BLaER1 (cell line): ENCODE measurements at regions not wholly inside any gene's neighbourhood (a gene's known extent, or its start where the extent isn't known, plus 50 kb on each side); places are given as distances from the start of the nearest gene placed in this dataset.

Experiments used
- H3K27ac ChIP-seq: shearing (Covaris generic); formaldehyde crosslinking; 2 replicates; pipeline ENCODE4 v1.8.1; 2022
- H3K27me3 ChIP-seq: shearing (Covaris generic); formaldehyde crosslinking; 2 replicates; pipeline ENCODE4 v1.8.1; 2022
- H3K36me3 ChIP-seq: shearing (Covaris generic); formaldehyde crosslinking; 2 replicates; pipeline ENCODE4 v1.8.1; 2022
- H3K4me1 ChIP-seq: shearing (Covaris generic); formaldehyde crosslinking; 2 replicates; pipeline ENCODE4 v1.8.1; 2022
- H3K4me2 ChIP-seq: shearing (Covaris generic); formaldehyde crosslinking; 2 replicates; pipeline ENCODE4 v1.8.1; 2022
- H3K4me3 ChIP-seq: shearing (Covaris generic); formaldehyde crosslinking; 2 replicates; pipeline ENCODE4 v1.8.1; 2022
- H3K9ac ChIP-seq: shearing (Covaris generic); formaldehyde crosslinking; 2 replicates; pipeline ENCODE4 v1.8.1; 2022
- H3K9me3 ChIP-seq: shearing (Covaris generic); formaldehyde crosslinking; 2 replicates; pipeline ENCODE4 v1.8.1; 2022
- H4K20me1 ChIP-seq: shearing (Covaris generic); formaldehyde crosslinking; 2 replicates; pipeline ENCODE4 v1.8.1; 2022
- Cebpa-rat ChIP-seq: shearing (Covaris generic); IDR thresholded peaks from 2 replicates; pipeline ENCODE4 v1.8.1; 2022

DNA sequence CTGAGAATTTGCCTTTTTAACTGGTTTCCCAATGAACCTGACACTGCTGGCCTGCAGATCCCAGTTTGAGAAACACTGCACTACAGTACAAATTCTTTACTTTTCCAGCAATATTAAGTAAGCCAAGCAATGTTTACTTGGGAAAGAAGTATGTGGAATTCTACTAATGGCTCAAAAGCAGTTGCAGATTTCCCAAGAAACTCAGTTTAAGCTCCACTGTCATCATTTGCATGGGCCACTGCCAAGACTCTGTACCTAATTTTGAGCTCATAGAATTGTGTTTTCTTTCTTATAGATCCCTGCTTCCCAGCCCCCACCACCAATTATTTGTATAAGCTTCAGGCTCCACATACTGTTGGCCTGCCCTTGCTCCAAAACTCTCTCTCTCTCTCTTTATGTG, 676.1 kb downstream of the RNF144A start:
- H3K27me3 ChIP-seq: no peaks in the 10 kb centered on the region
- no peak for TF ChIP-seq Cebpa-rat

GRCh38 chr2:7594211-7594610, 677.0 kb downstream of the RNF144A start:
- H4K20me1 ChIP-seq: no peaks in the 10 kb centered on the region
- H3K4me1 ChIP-seq: peaks cover 7% of the 10 kb centered on the region
- no peak for TF ChIP-seq Cebpa-rat
- no peak overlapping the region for H3K4me2 ChIP-seq
- H3K27ac ChIP-seq: no peak overlapping the region
- no peaks in the 10 kb centered on the region for H3K36me3 ChIP-seq
- H3K4me3 ChIP-seq: no peak overlapping the region
- H3K9ac ChIP-seq: no peak overlapping the region
- no peaks in the 10 kb centered on the region for H3K9me3 ChIP-seq
- H3K27me3 ChIP-seq: no peaks in the 10 kb centered on the region

More for the DNA sequence above, 676.1 kb downstream of the RNF144A start:
- Histone ChIP-seq H3K9me3 (no peaks in the 10 kb centered on the region), H3K4me1 (peaks cover 7% of the 10 kb centered on the region), H3K4me3 (no peak overlapping the region), H3K27ac (no peak overlapping the region), H3K4me2 (no peak overlapping the region), H3K36me3 (no peaks in the 10 kb centered on the region), H3K9ac (no peak overlapping the region), H4K20me1 (no peaks in the 10 kb centered on the region)

- H3K9ac ChIP-seq: no peak overlapping the region
- no peaks in the 10 kb centered on the region for H4K20me1 ChIP-seq
- no peak overlapping the region for H3K27ac ChIP-seq
- no peaks in the 10 kb centered on the region for H3K9me3 ChIP-seq
- no peak overlapping the region for H3K4me3 ChIP-seq
- peak overlapping the region; percentile 13; the same call in 1 of the 2 replicates for H3K4me2 ChIP-seq
- TF ChIP-seq Cebpa-rat: no peak
- no peaks in the 10 kb centered on the region for H3K36me3 ChIP-seq
- H3K27me3 ChIP-seq: no peaks in the 10 kb centered on the region
- peaks cover 7% of the 10 kb centered on the region for H3K4me1 ChIP-seq
Observed at GRCh38 chr2:7595206-7595605, 678.0 kb downstream of the RNF144A start.

GRCh38 chr2:7598402-7598801, 681.2 kb downstream of the RNF144A start:
- no peaks in the 10 kb centered on the region for H3K36me3 ChIP-seq
- no peak overlapping the region for H3K4me2 ChIP-seq
- H3K4me1 ChIP-seq: peaks cover 7% of the 10 kb centered on the region

GRCh38 chr2:7599462-7600258, 682.4 kb downstream of the RNF144A start:
- Histone ChIP-seq H3K4me1 (peaks cover 7% of the 10 kb centered on the region), H3K9ac (no peak overlapping the region), H3K9me3 (no peaks in the 10 kb centered on the region), H4K20me1 (no peaks in the 10 kb centered on the region), H3K27ac (no peak overlapping the region), H3K27me3 (no peaks in the 10 kb centered on the region), H3K36me3 (no peaks in the 10 kb centered on the region), H3K4me3 (no peak overlapping the region), H3K4me2 (no peak overlapping the region)
- no peak for TF ChIP-seq Cebpa-rat

More at GRCh38 chr2:7598402-7598801, 681.2 kb downstream of the RNF144A start:
- Histone ChIP-seq H3K9ac (no peak overlapping the region), H3K9me3 (no peaks in the 10 kb centered on the region), H3K27me3 (no peaks in the 10 kb centered on the region), H4K20me1 (no peaks in the 10 kb centered on the region), H3K4me3 (no peak overlapping the region), H3K27ac (no peak overlapping the region)
- TF ChIP-seq Cebpa-rat: no peak

- Histone ChIP-seq H3K27me3 (no peaks in the 10 kb centered on the region), H3K9me3 (no peaks in the 10 kb centered on the region), H3K36me3 (no peaks in the 10 kb centered on the region), H3K4me3 (no peak overlapping the region), H3K27ac (no peak overlapping the region), H3K9ac (no peak overlapping the region), H4K20me1 (no peaks in the 10 kb centered on the region), H3K4me2 (no peak overlapping the region), H3K4me1 (no peaks in the 10 kb centered on the region; the same call in 1 of the 2 replicates)
- no peak for TF ChIP-seq Cebpa-rat
Observed at GRCh38 chr2:7601990-7602389, 684.8 kb downstream of the RNF144A start.

- no peak overlapping the region for H3K9ac ChIP-seq
- H3K36me3 ChIP-seq: no peaks in the 10 kb centered on the region
- no peak for TF ChIP-seq Cebpa-rat
- H3K27me3 ChIP-seq: no peaks in the 10 kb centered on the region
- H3K4me2 ChIP-seq: no peak overlapping the region
- peaks cover 6% of the 10 kb centered on the region for H3K4me1 ChIP-seq
- H3K4me3 ChIP-seq: no peak overlapping the region
- H3K9me3 ChIP-seq: no peaks in the 10 kb centered on the region
- H4K20me1 ChIP-seq: no peaks in the 10 kb centered on the region
- no peak overlapping the region for H3K27ac ChIP-seq
Observed at GRCh38 chr2:7604456-7604855, 687.2 kb downstream of the RNF144A start.

GRCh38 chr2:7607441-7608173, 690.4 kb downstream of the RNF144A start:
- Histone ChIP-seq H3K4me3 (no peak overlapping the region), H3K4me2 (no peak overlapping the region), H4K20me1 (no peaks in the 10 kb centered on the region), H3K36me3 (no peaks in the 10 kb centered on the region), H3K9ac (no peak overlapping the region), H3K27me3 (no peaks in the 10 kb centered on the region), H3K9me3 (no peaks in the 10 kb centered on the region), H3K27ac (no peak overlapping the region), H3K4me1 (peaks cover 11% of the 10 kb centered on the region)
- TF ChIP-seq Cebpa-rat: no peak

DNA sequence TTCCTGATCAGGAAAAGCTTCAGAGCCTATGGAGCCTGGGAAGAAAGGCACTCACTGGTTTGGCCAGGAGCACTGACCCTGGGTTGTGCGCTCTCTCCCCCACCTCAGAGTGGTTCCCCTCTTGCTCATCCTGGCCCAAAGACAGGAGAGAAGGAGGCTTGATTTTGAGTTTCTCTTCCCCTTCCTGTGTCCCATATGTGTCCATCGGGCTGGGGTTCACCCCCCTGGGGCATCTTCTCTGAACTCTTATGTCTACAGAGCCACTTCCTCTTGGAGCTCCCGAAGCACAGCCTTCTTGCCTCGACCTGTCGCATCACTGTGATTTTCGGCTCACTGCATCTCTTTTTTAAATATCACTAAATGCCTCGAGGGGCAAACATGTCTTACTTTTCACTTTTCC, 692.3 kb downstream of the RNF144A start:
- no peaks in the 10 kb centered on the region for H3K36me3 ChIP-seq
- H3K4me2 ChIP-seq: peak overlapping the region; percentile 51
- H3K27me3 ChIP-seq: no peaks in the 10 kb centered on the region
- no peak for TF ChIP-seq Cebpa-rat
- H3K9ac ChIP-seq: no peak overlapping the region
- peaks cover 11% of the 10 kb centered on the region for H3K4me1 ChIP-seq
- H3K9me3 ChIP-seq: no peaks in the 10 kb centered on the region
- no peak overlapping the region for H3K27ac ChIP-seq
- no peaks in the 10 kb centered on the region for H4K20me1 ChIP-seq
- H3K4me3 ChIP-seq: no peak overlapping the region

- Histone ChIP-seq H3K9me3 (no peaks in the 10 kb centered on the region), H3K4me2 (peak overlapping the region; percentile 51), H3K4me1 (peaks cover 11% of the 10 kb centered on the region), H3K4me3 (no peak overlapping the region), H3K27ac (no peak overlapping the region), H3K27me3 (no peaks in the 10 kb centered on the region), H3K9ac (no peak overlapping the region), H4K20me1 (no peaks in the 10 kb centered on the region), H3K36me3 (no peaks in the 10 kb centered on the region)
- no peak for TF ChIP-seq Cebpa-rat
Observed at GRCh38 chr2:7609974-7610373, 692.8 kb downstream of the RNF144A start.
